GM23338 (cell line): ENCODE measurements at regions not wholly inside any gene's neighbourhood (a gene's known extent, or its start where the extent isn't known, plus 50 kb on each side); places are given as distances from the start of the nearest gene placed in this dataset.

Experiments
- ATAC-seq: fragments of 200-7000 bp; cut with Tn5 transposase; 3 replicates; pipeline ENCODE4 v1.9.1; 2020
- DNase-seq: peaks from one replicate; pipeline ENCODE4 v3.0.0-alpha.2; 2015; ENCODE audit warnings: low spot score
- H2AFZ ChIP-seq: fragments of 200-600 bp; sonication (generic); 2 replicates; pipeline ENCODE4 v1.8.0; 2016; ENCODE audit warnings: antibody characterized with exemption, mild to moderate bottlenecking, moderate library complexity
- H3F3A ChIP-seq: fragments of 200-600 bp; sonication (generic); replicated peaks from 2 replicates; pipeline ENCODE4 v1.8.0; 2017; ENCODE audit warnings: antibody characterized with exemption, mixed run types, low read depth
- H3K27ac ChIP-seq: fragments of 200-600 bp; sonication (generic); 2 replicates; pipeline ENCODE4 v1.6.1; 2016; ENCODE audit warnings: low read depth
- H3K27me3 ChIP-seq: fragments of 200-600 bp; sonication (generic); 2 replicates; pipeline ENCODE4 v1.8.0; 2016; ENCODE audit warnings: mild to moderate bottlenecking, mixed run types, moderate library complexity; ENCODE audit not compliant: insufficient read depth
- H3K36me3 ChIP-seq: fragments of 200-600 bp; sonication (generic); 2 replicates; pipeline ENCODE4 v1.8.0; 2016; ENCODE audit warnings: mild to moderate bottlenecking; ENCODE audit not compliant: insufficient read depth
- H3K4me1 ChIP-seq: fragments of 200-600 bp; sonication (generic); 2 replicates; pipeline ENCODE4 v1.8.0; 2016; ENCODE audit warnings: mild to moderate bottlenecking, moderate library complexity; ENCODE audit not compliant: insufficient read depth
- H3K4me2 ChIP-seq: fragments of 200-600 bp; sonication (generic); 2 replicates; pipeline ENCODE4 v1.7.1; 2017; ENCODE audit warnings: mixed run types
- H3K4me3 ChIP-seq: fragments of 200-600 bp; sonication (generic); 2 replicates; pipeline ENCODE4 v1.6.1; 2016; ENCODE audit warnings: mixed run types
- H3K79me2 ChIP-seq: fragments of 200-600 bp; sonication (generic); replicated peaks from 2 replicates; pipeline ENCODE4 v1.8.0; 2017; ENCODE audit warnings: mild to moderate bottlenecking; ENCODE audit not compliant: insufficient read depth
- H3K9me2 ChIP-seq: fragments of 200-600 bp; sonication (generic); 2 replicates; pipeline ENCODE4 v1.8.0; 2017; ENCODE audit not compliant: insufficient read depth
- H4K20me1 ChIP-seq: fragments of 200-600 bp; sonication (generic); replicated peaks from 2 replicates; pipeline ENCODE4 v1.8.0; 2017; ENCODE audit warnings: mild to moderate bottlenecking; ENCODE audit not compliant: insufficient read depth
- H3K27ac Mint-ChIP-seq: 2 replicates; pipeline ENCODE4 v1.8.0; 2020; ENCODE audit warnings: inconsistent platforms, mild to moderate bottlenecking, moderate library complexity, mixed read lengths
- H3K27me3 Mint-ChIP-seq: 3 replicates; pipeline ENCODE4 v1.8.0; 2022; ENCODE audit warnings: low read depth, mild to moderate bottlenecking, moderate library complexity, mixed read lengths, inconsistent platforms; ENCODE audit not compliant: insufficient read depth, poor library complexity
- H3K36me3 Mint-ChIP-seq: 3 replicates; pipeline ENCODE4 v1.8.0; 2021; ENCODE audit warnings: low read depth, mild to moderate bottlenecking, inconsistent platforms, moderate library complexity, mixed read lengths
- H3K4me1 Mint-ChIP-seq: 3 replicates; pipeline ENCODE4 v1.8.0; 2020; ENCODE audit warnings: mild to moderate bottlenecking, inconsistent platforms, mixed read lengths
- H3K4me3 Mint-ChIP-seq: 3 replicates; pipeline ENCODE4 v1.8.0; 2021; ENCODE audit warnings: moderate library complexity, mild to moderate bottlenecking, inconsistent platforms, mixed read lengths
- H3K9me3 Mint-ChIP-seq: 3 replicates; pipeline ENCODE4 v1.8.0; 2020; ENCODE audit warnings: moderate library complexity, mild to moderate bottlenecking, inconsistent platforms, mixed read lengths
- CREB1 ChIP-seq: fragments of 250-450 bp; sonication (Bioruptor Pico); IDR thresholded peaks from 2 replicates; pipeline ENCODE4 v1.5.0; 2020; ENCODE audit warnings: low read depth, mild to moderate bottlenecking, moderate library complexity
- CTCF ChIP-seq, 2 experiments: fragments of 200-600 bp in 1 of 2; sonication (generic) in 1 of 2; conservative IDR thresholded peaks; 2 replicates each; pipeline versions ENCODE4 v1.5.1 to v1.6.1; 2016 to 2017; ENCODE audit warnings: antibody characterized with exemption in 2 of 2, low read depth in 2 of 2, mild to moderate bottlenecking in 2 of 2, moderate library complexity in 1 of 2
- EZH2 ChIP-seq: fragments of 200-600 bp; sonication (generic); IDR thresholded peaks from one replicate; pipeline ENCODE4 v1.8.0; 2017; ENCODE audit warnings: antibody characterized with exemption, mild to moderate bottlenecking, low read depth; ENCODE audit not compliant: unreplicated experiment
- JUNB ChIP-seq: IDR thresholded peaks from one replicate; pipeline ENCODE4 v1.6.1; 2016; ENCODE audit warnings: antibody characterized with exemption; ENCODE audit not compliant: unreplicated experiment
- NANOG ChIP-seq: IDR thresholded peaks from 2 replicates; pipeline ENCODE4 v1.6.1; 2016; ENCODE audit warnings: antibody characterized with exemption, borderline replicate concordance
- STAT1 ChIP-seq: IDR thresholded peaks from one replicate; pipeline ENCODE4 v1.6.1; 2016; ENCODE audit warnings: antibody characterized with exemption; ENCODE audit not compliant: unreplicated experiment
- ZNF114 ChIP-seq: fragments of 250-450 bp; sonication (Bioruptor Pico); IDR thresholded peaks from 2 replicates; pipeline ENCODE4 v1.5.0; 2020; ENCODE audit warnings: mild to moderate bottlenecking, moderate library complexity
- TF ChIP-seq, protein P1 (sequence below): IDR thresholded peaks from 2 replicates; pipeline ENCODE4 v1.6.1; 2016; ENCODE audit warnings: antibody characterized with exemption
- TF ChIP-seq, protein P2 (sequence below): fragments of 250-450 bp; sonication (Bioruptor Pico); IDR thresholded peaks from 2 replicates; pipeline ENCODE4 v1.5.0; 2020; ENCODE audit warnings: mild to moderate bottlenecking, moderate library complexity

GRCh38 chr12:89161557-89161956, 190.7 kb downstream of the DUSP6 start:
- peaks cover 12% of the 10 kb centered on the region for H3K4me1 Mint-ChIP-seq
- no peaks in the 10 kb centered on the region for H3K79me2 ChIP-seq
- no peak overlapping the region for H3K27ac Mint-ChIP-seq
- no peaks in the 10 kb centered on the region for H3K36me3 Mint-ChIP-seq
- ATAC-seq (no peak), DNase-seq (no peak)
- no peaks in the 10 kb centered on the region for H3K36me3 ChIP-seq
- peaks cover 34% of the 10 kb centered on the region; the same call in 1 of the 2 replicates for H3K27me3 ChIP-seq
- H3K27ac ChIP-seq, result no peak overlapping the region
- H3K4me3 Mint-ChIP-seq, result no peak overlapping the region
- H3K27me3 Mint-ChIP-seq, result no peaks in the 10 kb centered on the region
- no peak overlapping the region for H3K4me2 ChIP-seq
- no peaks in the 10 kb centered on the region; the same call in 1 of the 2 replicates for H3K4me1 ChIP-seq
- TF ChIP-seq ZNF114 (CRISPR knock-in tag), result no peak
- TF ChIP-seq NANOG, result no peak
- TF ChIP-seq, protein P1, sequence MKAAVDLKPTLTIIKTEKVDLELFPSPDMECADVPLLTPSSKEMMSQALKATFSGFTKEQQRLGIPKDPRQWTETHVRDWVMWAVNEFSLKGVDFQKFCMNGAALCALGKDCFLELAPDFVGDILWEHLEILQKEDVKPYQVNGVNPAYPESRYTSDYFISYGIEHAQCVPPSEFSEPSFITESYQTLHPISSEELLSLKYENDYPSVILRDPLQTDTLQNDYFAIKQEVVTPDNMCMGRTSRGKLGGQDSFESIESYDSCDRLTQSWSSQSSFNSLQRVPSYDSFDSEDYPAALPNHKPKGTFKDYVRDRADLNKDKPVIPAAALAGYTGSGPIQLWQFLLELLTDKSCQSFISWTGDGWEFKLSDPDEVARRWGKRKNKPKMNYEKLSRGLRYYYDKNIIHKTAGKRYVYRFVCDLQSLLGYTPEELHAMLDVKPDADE, result no peak
- TF ChIP-seq CTCF (conservative IDR thresholded peaks at IDR 0.05; ENCODE audit: low read depth in 2 of 2), result no peak
- TF ChIP-seq CREB1 (CRISPR knock-in tag), result no peak
- TF ChIP-seq JUNB, result no peak
- TF ChIP-seq, protein P2, sequence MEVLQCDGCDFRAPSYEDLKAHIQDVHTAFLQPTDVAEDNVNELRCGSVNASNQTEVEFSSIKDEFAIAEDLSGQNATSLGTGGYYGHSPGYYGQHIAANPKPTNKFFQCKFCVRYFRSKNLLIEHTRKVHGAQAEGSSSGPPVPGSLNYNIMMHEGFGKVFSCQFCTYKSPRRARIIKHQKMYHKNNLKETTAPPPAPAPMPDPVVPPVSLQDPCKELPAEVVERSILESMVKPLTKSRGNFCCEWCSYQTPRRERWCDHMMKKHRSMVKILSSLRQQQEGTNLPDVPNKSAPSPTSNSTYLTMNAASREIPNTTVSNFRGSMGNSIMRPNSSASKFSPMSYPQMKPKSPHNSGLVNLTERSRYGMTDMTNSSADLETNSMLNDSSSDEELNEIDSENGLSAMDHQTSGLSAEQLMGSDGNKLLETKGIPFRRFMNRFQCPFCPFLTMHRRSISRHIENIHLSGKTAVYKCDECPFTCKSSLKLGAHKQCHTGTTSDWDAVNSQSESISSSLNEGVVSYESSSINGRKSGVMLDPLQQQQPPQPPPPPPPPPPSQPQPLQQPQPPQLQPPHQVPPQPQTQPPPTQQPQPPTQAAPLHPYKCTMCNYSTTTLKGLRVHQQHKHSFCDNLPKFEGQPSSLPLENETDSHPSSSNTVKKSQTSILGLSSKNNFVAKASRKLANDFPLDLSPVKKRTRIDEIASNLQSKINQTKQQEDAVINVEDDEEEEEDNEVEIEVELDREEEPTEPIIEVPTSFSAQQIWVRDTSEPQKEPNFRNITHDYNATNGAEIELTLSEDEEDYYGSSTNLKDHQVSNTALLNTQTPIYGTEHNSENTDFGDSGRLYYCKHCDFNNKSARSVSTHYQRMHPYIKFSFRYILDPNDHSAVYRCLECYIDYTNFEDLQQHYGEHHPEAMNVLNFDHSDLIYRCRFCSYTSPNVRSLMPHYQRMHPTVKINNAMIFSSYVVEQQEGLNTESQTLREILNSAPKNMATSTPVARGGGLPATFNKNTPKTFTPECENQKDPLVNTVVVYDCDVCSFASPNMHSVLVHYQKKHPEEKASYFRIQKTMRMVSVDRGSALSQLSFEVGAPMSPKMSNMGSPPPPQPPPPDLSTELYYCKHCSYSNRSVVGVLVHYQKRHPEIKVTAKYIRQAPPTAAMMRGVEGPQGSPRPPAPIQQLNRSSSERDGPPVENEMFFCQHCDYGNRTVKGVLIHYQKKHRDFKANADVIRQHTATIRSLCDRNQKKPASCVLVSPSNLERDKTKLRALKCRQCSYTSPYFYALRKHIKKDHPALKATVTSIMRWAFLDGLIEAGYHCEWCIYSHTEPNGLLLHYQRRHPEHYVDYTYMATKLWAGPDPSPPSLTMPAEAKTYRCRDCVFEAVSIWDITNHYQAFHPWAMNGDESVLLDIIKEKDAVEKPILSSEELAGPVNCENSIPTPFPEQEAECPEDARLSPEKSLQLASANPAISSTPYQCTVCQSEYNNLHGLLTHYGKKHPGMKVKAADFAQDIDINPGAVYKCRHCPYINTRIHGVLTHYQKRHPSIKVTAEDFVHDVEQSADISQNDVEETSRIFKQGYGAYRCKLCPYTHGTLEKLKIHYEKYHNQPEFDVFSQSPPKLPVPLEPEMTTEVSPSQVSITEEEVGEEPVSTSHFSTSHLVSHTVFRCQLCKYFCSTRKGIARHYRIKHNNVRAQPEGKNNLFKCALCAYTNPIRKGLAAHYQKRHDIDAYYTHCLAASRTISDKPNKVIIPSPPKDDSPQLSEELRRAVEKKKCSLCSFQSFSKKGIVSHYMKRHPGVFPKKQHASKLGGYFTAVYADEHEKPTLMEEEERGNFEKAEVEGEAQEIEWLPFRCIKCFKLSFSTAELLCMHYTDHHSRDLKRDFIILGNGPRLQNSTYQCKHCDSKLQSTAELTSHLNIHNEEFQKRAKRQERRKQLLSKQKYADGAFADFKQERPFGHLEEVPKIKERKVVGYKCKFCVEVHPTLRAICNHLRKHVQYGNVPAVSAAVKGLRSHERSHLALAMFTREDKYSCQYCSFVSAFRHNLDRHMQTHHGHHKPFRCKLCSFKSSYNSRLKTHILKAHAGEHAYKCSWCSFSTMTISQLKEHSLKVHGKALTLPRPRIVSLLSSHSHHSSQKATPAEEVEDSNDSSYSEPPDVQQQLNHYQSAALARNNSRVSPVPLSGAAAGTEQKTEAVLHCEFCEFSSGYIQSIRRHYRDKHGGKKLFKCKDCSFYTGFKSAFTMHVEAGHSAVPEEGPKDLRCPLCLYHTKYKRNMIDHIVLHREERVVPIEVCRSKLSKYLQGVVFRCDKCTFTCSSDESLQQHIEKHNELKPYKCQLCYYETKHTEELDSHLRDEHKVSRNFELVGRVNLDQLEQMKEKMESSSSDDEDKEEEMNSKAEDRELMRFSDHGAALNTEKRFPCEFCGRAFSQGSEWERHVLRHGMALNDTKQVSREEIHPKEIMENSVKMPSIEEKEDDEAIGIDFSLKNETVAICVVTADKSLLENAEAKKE (CRISPR knock-in tag), result no peak
- TF ChIP-seq STAT1, result no peak
- TF ChIP-seq EZH2, result no peak
- H4K20me1 ChIP-seq, result no peaks in the 10 kb centered on the region
- H3K9me3 Mint-ChIP-seq, result no peaks in the 10 kb centered on the region
- no peak overlapping the region for H3K4me3 ChIP-seq
- no peaks in the 10 kb centered on the region for H3F3A ChIP-seq
- H2AFZ ChIP-seq, result no peak overlapping the region
- H3K9me2 ChIP-seq, result no peaks in the 10 kb centered on the region
